Upper lobe of left lung (tissue), 4 donors: ENCODE measurements at regions not wholly inside any gene's neighbourhood (a gene's known extent, or its start where the extent isn't known, plus 50 kb on each side); places are given as distances from the start of the nearest gene placed in this dataset.

Source experiments
- EP300 ChIP-seq, 4 donors: sonication (generic); formaldehyde crosslinking; IDR thresholded peaks; one replicate each; pipeline ENCODE4 v1.5.1; 2017; ENCODE audit warnings: antibody characterized with exemption in 4 of 4, control low read depth in 2 of 4
- POLR2A ChIP-seq, 4 donors: fragments of 450-650 bp; IDR thresholded peaks; one replicate each; pipeline ENCODE4 v1.5.1; 2016 to 2017; ENCODE audit warnings: antibody characterized with exemption in 4 of 4, mild to moderate bottlenecking in 2 of 4
- TF ChIP-seq, protein P1 (sequence below), 6 experiments: fragments of 450-650 bp in 4 of 6; fragments of 200-600 bp in 2 of 6; sonication (generic) in 2 of 6; IDR thresholded peaks; one replicate each; pipeline ENCODE4 v1.5.1; 2016 to 2019; ENCODE audit warnings: antibody characterized with exemption in 6 of 6

DNA sequence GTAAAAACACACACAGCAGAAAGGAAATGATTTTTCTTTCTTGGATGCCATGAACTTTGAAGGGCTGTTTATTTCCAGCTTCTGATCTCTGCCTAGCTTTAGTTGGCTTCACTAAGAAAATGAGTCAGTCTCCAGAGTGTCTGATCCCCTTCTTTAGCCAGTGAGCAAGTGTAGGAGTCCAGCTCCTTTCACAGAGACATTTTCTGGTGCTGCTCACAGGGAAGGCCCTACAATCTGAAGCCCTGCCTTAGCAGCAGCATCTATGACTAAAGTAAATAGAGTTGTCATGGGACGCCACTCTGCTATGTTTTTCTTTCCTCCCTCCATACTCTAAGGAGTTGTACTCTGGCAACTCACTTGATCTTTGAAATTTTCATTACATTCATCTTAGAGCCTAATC lies 103.5 kb downstream of the RPAP3 start:
- TF ChIP-seq, protein P1, sequence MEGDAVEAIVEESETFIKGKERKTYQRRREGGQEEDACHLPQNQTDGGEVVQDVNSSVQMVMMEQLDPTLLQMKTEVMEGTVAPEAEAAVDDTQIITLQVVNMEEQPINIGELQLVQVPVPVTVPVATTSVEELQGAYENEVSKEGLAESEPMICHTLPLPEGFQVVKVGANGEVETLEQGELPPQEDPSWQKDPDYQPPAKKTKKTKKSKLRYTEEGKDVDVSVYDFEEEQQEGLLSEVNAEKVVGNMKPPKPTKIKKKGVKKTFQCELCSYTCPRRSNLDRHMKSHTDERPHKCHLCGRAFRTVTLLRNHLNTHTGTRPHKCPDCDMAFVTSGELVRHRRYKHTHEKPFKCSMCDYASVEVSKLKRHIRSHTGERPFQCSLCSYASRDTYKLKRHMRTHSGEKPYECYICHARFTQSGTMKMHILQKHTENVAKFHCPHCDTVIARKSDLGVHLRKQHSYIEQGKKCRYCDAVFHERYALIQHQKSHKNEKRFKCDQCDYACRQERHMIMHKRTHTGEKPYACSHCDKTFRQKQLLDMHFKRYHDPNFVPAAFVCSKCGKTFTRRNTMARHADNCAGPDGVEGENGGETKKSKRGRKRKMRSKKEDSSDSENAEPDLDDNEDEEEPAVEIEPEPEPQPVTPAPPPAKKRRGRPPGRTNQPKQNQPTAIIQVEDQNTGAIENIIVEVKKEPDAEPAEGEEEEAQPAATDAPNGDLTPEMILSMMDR (IDR thresholded peaks at IDR 0.05): no peak
- TF ChIP-seq EP300 (IDR thresholded peaks at IDR 0.05) (no peak), POLR2A (IDR thresholded peaks at IDR 0.05) (no peak)
